Endothelial cell (in vitro differentiated cells): ENCODE measurements at regions not wholly inside any gene's neighbourhood (a gene's known extent, or its start where the extent isn't known, plus 50 kb on each side); places are given as distances from the start of the nearest gene placed in this dataset.

Source experiments
- DNase-seq: peaks from one replicate; pipeline ENCODE4 v3.0.0; 2021; ENCODE audit warnings: low spot score
- H3K27ac Mint-ChIP-seq: one replicate; pipeline ENCODE4 v1.8.0; 2021; ENCODE audit warnings: mixed read lengths, inconsistent platforms; ENCODE audit not compliant: unreplicated experiment
- H3K27me3 Mint-ChIP-seq: one replicate; pipeline ENCODE4 v1.8.0; 2021; ENCODE audit warnings: mild to moderate bottlenecking, moderate library complexity, mixed read lengths, inconsistent platforms; ENCODE audit not compliant: unreplicated experiment
- H3K36me3 Mint-ChIP-seq: one replicate; pipeline ENCODE4 v1.8.0; 2021; ENCODE audit warnings: mild to moderate bottlenecking, low read depth, mixed read lengths, inconsistent platforms; ENCODE audit not compliant: unreplicated experiment
- H3K4me1 Mint-ChIP-seq: one replicate; pipeline ENCODE4 v1.8.0; 2021; ENCODE audit warnings: mild to moderate bottlenecking, mixed read lengths, inconsistent platforms; ENCODE audit not compliant: unreplicated experiment
- H3K4me3 Mint-ChIP-seq: one replicate; pipeline ENCODE4 v1.8.0; 2021; ENCODE audit warnings: mild to moderate bottlenecking, mixed read lengths, inconsistent platforms; ENCODE audit not compliant: unreplicated experiment
- H3K9me3 Mint-ChIP-seq: one replicate; pipeline ENCODE4 v1.8.0; 2021; ENCODE audit warnings: mixed read lengths, inconsistent platforms; ENCODE audit not compliant: unreplicated experiment
- TF ChIP-seq, protein P1 (sequence below): fragments of 200-600 bp; sonication (generic); IDR thresholded peaks from one replicate; pipeline ENCODE4 v1.5.0; 2021; ENCODE audit warnings: antibody characterized with exemption; ENCODE audit not compliant: unreplicated experiment

DNA sequence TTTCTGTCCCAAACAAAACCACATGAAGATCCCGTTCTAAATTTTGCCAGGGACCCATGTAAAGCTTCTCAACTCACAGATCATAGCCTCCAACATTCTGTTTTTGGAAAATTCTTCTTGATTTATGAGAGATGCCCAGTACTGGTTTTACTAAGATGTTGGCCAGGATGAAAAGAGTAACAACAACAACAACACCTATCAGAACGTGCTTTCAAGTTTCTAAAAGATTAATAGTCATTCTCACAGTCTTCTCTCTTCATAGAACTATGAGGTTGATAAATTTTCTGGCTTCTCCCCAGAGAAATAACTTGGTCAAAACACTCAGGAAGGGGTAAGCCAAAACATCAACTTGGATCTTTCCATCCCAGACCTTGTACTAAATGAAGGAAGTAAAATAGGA lies 567.5 kb upstream of the IGFBP3 start:
- no peaks in the 10 kb centered on the region for H3K27me3 Mint-ChIP-seq
- no peaks in the 10 kb centered on the region for H3K36me3 Mint-ChIP-seq
- peaks cover 2% of the 10 kb centered on the region for H3K4me1 Mint-ChIP-seq
- TF ChIP-seq, protein P1, sequence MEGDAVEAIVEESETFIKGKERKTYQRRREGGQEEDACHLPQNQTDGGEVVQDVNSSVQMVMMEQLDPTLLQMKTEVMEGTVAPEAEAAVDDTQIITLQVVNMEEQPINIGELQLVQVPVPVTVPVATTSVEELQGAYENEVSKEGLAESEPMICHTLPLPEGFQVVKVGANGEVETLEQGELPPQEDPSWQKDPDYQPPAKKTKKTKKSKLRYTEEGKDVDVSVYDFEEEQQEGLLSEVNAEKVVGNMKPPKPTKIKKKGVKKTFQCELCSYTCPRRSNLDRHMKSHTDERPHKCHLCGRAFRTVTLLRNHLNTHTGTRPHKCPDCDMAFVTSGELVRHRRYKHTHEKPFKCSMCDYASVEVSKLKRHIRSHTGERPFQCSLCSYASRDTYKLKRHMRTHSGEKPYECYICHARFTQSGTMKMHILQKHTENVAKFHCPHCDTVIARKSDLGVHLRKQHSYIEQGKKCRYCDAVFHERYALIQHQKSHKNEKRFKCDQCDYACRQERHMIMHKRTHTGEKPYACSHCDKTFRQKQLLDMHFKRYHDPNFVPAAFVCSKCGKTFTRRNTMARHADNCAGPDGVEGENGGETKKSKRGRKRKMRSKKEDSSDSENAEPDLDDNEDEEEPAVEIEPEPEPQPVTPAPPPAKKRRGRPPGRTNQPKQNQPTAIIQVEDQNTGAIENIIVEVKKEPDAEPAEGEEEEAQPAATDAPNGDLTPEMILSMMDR, result no peak
- no peak overlapping the region for H3K4me3 Mint-ChIP-seq
- no peak overlapping the region for H3K27ac Mint-ChIP-seq
- H3K9me3 Mint-ChIP-seq, result no peaks in the 10 kb centered on the region
- DNase-seq, result no peak

DNA sequence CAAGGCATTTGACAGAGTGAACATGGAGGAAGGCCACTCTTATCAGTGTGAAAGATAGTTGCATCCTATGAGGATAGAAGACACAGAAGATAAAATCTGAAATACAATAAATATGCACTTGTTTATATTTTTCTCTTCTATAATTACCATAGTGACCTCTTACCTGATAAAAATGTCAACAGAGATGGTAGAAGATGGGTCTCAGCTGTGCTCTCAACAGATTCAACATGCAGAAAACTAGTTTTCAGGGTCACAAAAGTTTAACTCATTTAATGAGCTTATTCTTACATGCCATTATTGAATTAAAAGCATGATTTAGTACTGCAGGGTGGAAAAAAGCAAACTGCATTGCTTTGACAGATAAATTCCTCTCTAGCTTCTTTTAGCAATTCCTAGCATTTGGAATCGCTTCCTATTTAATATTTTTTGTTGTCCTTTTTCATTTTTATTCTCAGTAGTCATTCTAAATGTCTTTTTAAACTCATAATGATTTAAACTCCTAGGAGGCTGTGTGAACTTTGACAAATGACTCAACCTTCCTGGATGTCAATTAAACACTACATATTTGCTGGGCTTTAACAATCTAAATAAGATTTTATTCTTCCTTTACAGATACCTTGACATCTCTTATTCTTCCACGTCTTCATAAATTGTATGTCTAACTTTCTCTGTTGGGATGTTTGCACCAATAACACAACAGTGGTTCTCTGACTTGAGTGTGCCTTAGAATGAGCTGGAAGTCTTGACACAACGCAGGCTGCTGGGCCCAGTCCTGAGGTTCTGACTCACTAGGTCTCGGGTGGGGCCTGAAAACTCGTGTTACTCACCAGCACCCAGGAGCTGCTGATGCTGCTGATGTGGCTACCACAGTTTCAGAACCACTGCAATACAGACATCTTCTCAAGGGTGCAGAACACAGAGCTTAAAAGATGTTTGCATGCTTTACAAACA lies 565.5 kb upstream of the IGFBP3 start:
- Mint-ChIP-seq H3K4me1 (peaks cover 2% of the 10 kb centered on the region), H3K27ac (no peak overlapping the region), H3K9me3 (no peaks in the 10 kb centered on the region), H3K4me3 (no peak overlapping the region), H3K36me3 (no peaks in the 10 kb centered on the region), H3K27me3 (peaks cover 2% of the 10 kb centered on the region)
- TF ChIP-seq, protein P1, result no peak
- DNase-seq, result no peak

DNA sequence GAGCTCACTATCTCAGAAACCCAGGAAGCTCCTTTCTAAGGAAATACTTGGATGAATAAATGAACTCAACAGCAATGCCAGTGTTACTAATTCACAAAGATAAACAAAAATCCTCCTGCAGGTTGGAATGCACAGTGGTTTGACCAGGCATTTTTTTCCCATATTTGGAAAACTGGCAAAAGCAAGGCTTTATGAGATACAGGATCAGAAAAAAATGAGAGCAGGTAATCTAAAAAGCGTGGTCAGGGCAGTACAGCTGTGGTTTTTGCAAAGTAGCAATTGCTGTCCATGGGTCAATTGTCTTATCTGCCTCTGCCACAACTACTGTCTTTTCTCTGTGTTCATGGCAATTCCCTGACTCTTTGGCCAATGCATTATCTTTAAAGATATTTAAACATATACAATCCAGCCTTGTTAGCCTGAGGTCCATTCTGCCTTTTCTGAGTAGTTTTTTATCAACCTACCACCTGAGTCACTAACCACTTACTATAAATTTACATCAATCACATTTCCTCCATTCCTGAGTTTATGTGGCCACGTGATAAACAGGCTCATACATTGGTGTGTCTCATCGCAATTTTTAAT lies 564.5 kb upstream of the IGFBP3 start:
- H3K4me3 Mint-ChIP-seq, result no peak overlapping the region
- H3K27ac Mint-ChIP-seq, result no peak overlapping the region
- H3K4me1 Mint-ChIP-seq, result peaks cover 10% of the 10 kb centered on the region
- peaks cover 2% of the 10 kb centered on the region for H3K27me3 Mint-ChIP-seq
- H3K9me3 Mint-ChIP-seq, result no peaks in the 10 kb centered on the region
- H3K36me3 Mint-ChIP-seq, result no peaks in the 10 kb centered on the region
- TF ChIP-seq, protein P1, result no peak
- DNase-seq, result no peak

DNA sequence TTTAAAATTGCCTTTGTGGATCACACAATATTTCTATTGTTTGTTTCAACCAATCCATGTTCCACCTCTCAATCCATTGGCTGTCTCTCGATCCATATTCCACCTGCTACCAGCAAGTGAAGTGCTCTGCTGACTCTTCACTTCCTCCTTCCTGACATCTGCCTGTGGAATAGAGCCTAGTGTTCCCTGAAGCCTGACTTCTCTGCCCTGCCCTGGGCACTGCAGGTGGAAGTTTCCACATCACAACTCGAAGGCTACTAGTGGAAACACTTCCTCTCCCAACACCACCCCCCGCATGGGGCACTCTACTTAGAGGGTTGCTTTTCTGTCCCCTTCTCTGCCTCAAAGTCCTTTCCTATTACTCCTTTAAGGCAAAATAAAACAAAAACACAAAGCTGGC lies 563.8 kb upstream of the IGFBP3 start:
- H3K27ac Mint-ChIP-seq, result no peak overlapping the region
- no peak for DNase-seq
- TF ChIP-seq, protein P1, result no peak
- no peak overlapping the region for H3K4me3 Mint-ChIP-seq
- no peaks in the 10 kb centered on the region for H3K9me3 Mint-ChIP-seq
- peaks cover 2% of the 10 kb centered on the region for H3K27me3 Mint-ChIP-seq
- no peaks in the 10 kb centered on the region for H3K36me3 Mint-ChIP-seq
- peaks cover 14% of the 10 kb centered on the region for H3K4me1 Mint-ChIP-seq

DNA sequence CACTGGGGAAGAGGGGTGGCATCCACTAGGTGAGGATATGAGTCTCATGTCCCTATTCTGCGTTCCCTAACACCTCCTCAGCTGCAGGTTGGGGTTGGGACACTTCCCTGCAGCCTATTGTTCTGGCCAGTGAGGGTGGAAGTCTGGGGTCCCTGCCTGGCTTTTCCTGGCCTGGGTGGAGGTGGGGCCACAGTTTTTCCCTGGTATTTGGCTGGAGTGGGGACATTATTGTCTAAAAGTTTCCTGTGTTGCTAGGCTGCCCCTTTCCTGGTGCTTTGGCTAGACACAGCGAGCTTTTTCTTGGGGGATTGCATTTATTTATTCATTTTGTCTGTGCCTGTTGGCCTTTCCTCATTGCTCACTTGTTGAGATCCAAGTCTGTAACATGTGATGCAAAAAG lies 559.5 kb upstream of the IGFBP3 start:
- H3K4me1 Mint-ChIP-seq, result peaks cover 28% of the 10 kb centered on the region
- no peak overlapping the region for H3K4me3 Mint-ChIP-seq
- H3K9me3 Mint-ChIP-seq, result no peaks in the 10 kb centered on the region
- H3K36me3 Mint-ChIP-seq, result no peaks in the 10 kb centered on the region
- DNase-seq, result peak; percentile 55
- TF ChIP-seq, protein P1, result no peak
- peak overlapping the region; percentile 97 for H3K27ac Mint-ChIP-seq
- H3K27me3 Mint-ChIP-seq, result peaks cover 4% of the 10 kb centered on the region
